NCI-H2196 treated with DMSO at 0.1 percent for 48 hours (cell line): ENCODE measurements at regions not wholly inside any gene's neighbourhood (a gene's known extent, or its start where the extent isn't known, plus 50 kb on each side); places are given as distances from the start of the nearest gene placed in this dataset.

ENCODE experiments used
- DNase-seq: peaks from one replicate; lab custom pipeline; 2025; ENCODE audit not compliant: unreplicated experiment; lab: John Stamatoyannopoulos, UW

GRCh38 chr9:23290973-23291372 lies 535.1 kb downstream of the ELAVL2 start:
- no peak for DNase-seq

DNA sequence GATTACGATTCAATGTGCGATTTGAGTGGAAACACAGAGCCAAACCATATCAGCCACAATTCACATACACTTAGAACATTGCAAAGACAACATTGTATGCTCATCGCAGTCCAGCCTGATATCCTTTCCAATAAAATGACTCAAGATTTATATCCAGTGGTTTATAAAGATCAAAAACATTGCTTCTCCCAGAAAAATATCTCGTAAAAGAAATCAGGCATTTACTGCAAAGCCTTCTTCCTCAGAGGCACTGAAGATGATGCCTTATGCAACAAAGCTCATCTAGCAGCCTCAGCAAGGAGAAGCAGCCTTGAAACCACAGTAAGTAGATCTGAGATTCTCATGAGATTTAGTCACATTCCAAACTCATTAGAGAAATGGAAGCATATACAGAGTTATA lies 523.8 kb downstream of the ELAVL2 start:
- no peak for DNase-seq

DNA sequence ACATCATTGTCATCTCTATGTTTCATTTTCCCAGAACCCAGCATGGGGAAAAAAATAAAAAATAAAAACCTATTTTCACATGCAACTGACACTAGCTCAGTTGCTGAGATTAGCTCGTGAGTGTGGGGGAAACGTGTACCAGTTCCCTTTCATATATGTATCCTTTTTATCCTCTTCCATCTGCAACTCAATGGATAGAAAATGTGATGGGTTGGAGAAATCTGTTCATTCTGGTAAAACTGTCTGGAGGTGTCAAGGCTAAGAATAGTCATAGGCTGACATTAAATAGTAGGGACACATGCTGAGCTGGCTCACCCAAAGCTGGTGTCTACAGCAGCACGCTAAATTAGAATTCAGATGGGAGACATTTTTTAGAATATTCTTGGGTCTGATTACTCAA lies 519.3 kb downstream of the ELAVL2 start:
- no peak for DNase-seq

GRCh38 chr9:23307731-23308513 lies 518.1 kb downstream of the ELAVL2 start:
- DNase-seq = no peak

DNA sequence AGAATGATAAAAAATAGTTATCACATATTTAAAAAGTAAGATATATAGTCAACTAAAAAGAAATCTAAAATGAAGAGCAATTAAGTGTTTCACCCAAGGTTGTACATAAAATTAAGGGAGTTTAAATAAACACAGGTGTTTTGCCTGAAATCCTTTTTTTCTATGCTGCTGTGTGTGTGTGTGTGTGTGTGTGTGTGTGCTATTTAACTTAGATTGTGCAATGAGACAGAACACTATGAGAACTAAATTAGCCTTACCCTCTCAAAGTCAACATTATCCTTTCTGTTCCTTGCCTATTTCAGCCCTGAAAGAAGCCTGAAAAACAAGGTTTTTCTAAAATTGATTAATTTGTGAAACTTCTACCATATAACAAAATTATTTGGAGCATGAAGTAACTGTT lies 516.2 kb downstream of the ELAVL2 start:
- no peak for DNase-seq

DNA sequence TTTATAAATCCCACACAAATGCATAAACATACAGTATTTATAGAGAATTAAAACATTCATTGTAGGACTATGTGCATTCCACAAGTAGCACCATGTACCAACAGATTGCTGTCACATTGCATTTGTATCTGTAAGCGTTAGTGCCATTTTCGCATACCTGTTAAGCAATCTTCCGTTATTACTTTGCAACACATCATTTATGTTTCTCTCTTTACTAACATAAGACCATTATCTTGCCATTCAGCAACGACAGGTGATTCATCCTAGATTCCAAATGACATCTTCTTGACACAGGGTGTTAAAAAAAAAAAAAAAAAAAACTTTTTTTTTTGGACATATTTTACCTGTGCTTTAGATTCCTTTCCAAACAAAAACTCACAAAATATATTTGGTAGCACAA lies 511.8 kb downstream of the ELAVL2 start:
- DNase-seq = no peak

GRCh38 chr9:23319092-23319491 lies 506.9 kb downstream of the ELAVL2 start:
- no peak for DNase-seq

DNA sequence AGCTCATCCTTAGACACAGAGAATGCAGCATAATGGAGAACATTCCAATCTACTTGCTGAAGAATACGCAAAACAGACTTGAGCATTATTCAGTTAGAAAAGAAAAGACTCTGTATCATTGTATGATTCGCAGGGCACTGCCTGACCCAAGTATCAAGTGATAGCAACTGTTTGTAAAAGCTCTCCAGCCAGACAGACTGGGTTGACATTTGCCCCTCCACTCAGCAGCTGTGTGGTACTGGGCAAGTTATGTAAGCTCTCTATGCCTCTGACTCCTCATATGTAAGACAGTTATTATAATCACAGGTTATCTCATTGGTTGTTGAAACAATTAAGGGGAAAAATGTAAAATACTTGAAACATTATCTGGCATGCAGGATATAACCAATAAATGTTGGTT lies 505.0 kb downstream of the ELAVL2 start:
- DNase-seq = no peak

DNA sequence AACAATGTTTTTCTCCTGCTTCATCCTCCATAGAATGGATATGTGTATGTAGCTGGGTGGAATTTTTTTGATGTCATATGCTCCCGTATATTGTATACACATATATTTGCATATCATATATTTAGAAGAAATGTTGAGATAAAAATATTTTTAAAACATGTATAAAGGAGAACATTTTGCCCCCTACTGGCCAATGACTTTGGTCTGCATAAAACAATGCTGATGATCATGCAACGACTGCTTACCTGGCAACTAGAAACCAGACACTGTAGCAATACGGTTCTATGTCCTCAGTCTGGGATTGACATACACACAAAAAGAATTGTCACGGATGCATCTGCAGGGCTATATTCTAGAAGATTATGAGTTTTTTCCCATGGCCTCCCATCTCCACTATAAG lies 503.6 kb downstream of the ELAVL2 start:
- DNase-seq = no peak

- DNase-seq = no peak
Observed at GRCh38 chr9:23324511-23324910, 501.5 kb downstream of the ELAVL2 start.

GRCh38 chr9:23326597-23326996 lies 499.4 kb downstream of the ELAVL2 start:
- no peak for DNase-seq

- no peak for DNase-seq
Observed at GRCh38 chr9:23341346-23341745, 484.7 kb downstream of the ELAVL2 start.

GRCh38 chr9:23342291-23342690 lies 483.7 kb downstream of the ELAVL2 start:
- DNase-seq = no peak

- no peak for DNase-seq
Observed at GRCh38 chr9:23343226-23343625, 482.8 kb downstream of the ELAVL2 start.

GRCh38 chr9:23361096-23361495 lies 464.9 kb downstream of the ELAVL2 start:
- DNase-seq = no peak

DNA sequence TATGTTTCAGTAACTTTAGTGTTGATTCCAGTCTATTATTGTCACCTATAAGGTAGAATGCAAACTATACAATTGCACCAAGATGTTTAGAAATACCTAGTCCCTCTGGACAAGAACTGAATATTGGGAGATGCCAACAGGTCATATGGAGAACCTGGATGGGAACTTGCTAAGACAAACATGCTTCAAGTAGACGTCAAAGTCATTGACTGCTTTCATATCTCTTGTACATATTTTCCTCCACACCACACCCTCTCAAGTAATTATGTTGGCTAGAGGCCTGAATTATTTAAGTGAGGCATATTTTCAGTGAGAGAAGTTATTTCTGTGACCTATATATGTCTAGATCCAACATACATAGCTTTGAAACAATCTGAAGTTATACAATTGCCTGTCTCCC lies 453.3 kb downstream of the ELAVL2 start:
- no peak for DNase-seq

DNA sequence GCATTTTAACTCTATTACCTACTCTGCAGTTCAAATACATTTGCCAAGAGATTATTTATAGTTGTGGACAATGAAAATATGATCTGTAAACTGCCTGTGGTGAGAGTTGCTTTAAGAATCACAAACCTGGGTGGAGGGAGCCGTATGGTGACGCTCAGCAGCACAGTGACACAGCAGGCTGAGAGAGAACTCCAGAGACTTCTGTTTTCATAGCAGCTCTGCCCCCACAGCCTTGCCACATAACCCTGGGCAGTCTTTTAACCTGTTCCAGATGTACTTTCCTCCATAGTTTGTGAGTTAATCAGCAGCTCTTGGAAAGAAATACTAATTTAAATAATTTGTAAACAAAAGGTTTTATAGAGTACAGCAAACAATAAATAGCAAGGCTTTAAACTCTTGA lies 450.5 kb downstream of the ELAVL2 start:
- no peak for DNase-seq

GRCh38 chr9:23379842-23380241 lies 446.2 kb downstream of the ELAVL2 start:
- no peak for DNase-seq

GRCh38 chr9:23380821-23381220 lies 445.2 kb downstream of the ELAVL2 start:
- no peak for DNase-seq

GRCh38 chr9:23382418-23382817 lies 443.6 kb downstream of the ELAVL2 start:
- DNase-seq = no peak

DNA sequence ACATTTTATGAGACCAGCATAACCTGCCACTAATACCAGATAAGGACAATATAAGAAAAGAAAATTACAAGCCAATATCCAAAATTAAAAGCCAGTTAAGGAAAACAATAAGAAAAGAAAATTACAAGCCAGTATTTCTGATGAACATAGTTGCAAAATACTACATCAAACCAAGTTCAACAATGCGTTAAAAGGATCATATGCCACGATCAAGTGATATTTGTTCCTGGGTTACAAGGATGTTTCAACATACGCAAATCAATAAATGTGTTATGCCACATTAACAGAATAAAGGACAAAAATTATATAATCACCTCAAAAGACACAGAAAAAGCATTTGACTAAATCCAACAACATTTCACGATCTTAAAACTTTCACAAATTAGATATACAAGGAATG lies 431.9 kb downstream of the ELAVL2 start:
- no peak for DNase-seq

GRCh38 chr9:23408874-23409273 lies 417.2 kb downstream of the ELAVL2 start:
- no peak for DNase-seq

GRCh38 chr9:23412046-23412445 lies 414.0 kb downstream of the ELAVL2 start:
- DNase-seq = no peak
